ENCODE measurements at regions not wholly inside any gene's neighbourhood (a gene's known extent, or its start where the extent isn't known, plus 50 kb on each side); places are given as distances from the start of the nearest gene placed in this dataset.

DNA sequence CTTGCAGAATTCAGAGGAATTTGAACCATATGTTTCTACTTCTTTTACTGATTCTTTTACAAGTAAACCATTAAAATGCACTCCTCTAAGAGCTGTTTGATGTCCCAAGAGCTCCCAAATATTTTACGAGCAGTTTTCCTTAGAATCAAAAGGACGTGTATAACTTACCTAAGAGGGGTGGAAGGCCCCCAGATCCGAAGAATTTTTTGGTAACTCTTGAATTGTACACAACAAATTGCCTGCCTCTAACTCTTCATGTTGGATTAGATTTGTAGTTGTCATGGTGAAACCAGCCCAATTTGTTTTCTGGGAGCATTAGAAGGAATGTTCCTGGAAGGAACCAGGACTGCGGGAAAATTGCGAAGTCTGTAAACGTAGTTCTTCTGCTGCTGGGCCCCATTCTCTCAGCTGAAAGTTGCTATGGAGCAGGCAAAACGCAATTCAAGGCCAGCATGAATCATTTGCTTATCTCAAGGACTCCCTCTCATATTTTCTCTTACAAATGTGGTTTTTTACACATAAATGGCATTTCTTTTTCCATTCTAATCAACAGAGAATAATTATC is 124.8 kb upstream of the TMEM72 start:
- H3K9me1 ChIP-seq (ENCODE audit: control insufficient read depth, insufficient read depth, low read length), result no peaks in the 10 kb centered on the region
- POLR2A ChIA-PET, result interaction anchor here (0.6 kb wide), 1 partner anchor 422 kb away, joined by 3 read pairs; no protein-coding TSS in a partner anchor
- DNase-seq (ENCODE audit: extremely low read depth in 1 of 4, low spot score in 3 of 4), result no peak
- in situ Hi-C loops (cut with MboI), result no loop called here
- no peaks in the 10 kb centered on the region for H4K20me1 ChIP-seq (replicated peaks; ENCODE audit: control insufficient read depth, insufficient read depth, low read length)
- no peak overlapping the region for H3K27ac ChIP-seq (ENCODE audit: extremely low read depth, low read depth, low read length)
- H3K9ac ChIP-seq (ENCODE audit: insufficient read depth in 1 of 2, low read depth in 2 of 2, low read length in 2 of 2), result no peak overlapping the region
- no peaks in the 10 kb centered on the region; a peak in 1 of 5 replicates for H3K27me3 ChIP-seq (ENCODE audit: control insufficient read depth in 2 of 2, insufficient read depth in 2 of 2, low read length in 2 of 2)
- intact Hi-C loops (cut with micrococcal nuclease), result no loop called here
- 0% methylated on average over 7 of the region's 7 CpGs for WGBS (ENCODE audit: insufficient coverage, low coverage, missing lambda C conversion rate)
- peaks cover 0 to 5% of the 10 kb centered on the region in 2 experiments; a peak in 2 of 5 replicates for H3K4me1 ChIP-seq (replicated peaks in 1 of 2; ENCODE audit: control insufficient read depth in 2 of 2, insufficient read depth in 2 of 2, low read length in 2 of 2)
- no peak for ATAC-seq
- CTCF ChIA-PET (ENCODE audit: low intra/inter-chr PET ratio), result no interaction called here
- no peak overlapping the region for H3K4me3 ChIP-seq
- no peaks in the 10 kb centered on the region for H3K79me2 ChIP-seq (ENCODE audit: control insufficient read depth, insufficient read depth, low read length)
- H3K4me2 ChIP-seq (ENCODE audit: insufficient read depth, low read length), result no peak overlapping the region
- H2AFZ ChIP-seq (ENCODE audit: low read depth, low read length), result no peak overlapping the region
- FAIRE-seq, result peak; percentile 52
- H3K36me3 ChIP-seq (ENCODE audit: control insufficient read depth, insufficient read depth, low read length), result no peaks in the 10 kb centered on the region
- H3K9me3 ChIP-seq (replicated peaks; ENCODE audit: control insufficient read depth, insufficient read depth, low read depth, low read length), result no peaks in the 10 kb centered on the region
- BruUV-seq (replicated peaks), result no TSS peak
- TF ChIP-seq CHD7 (IDR thresholded peaks at IDR 0.05; ENCODE audit: low read depth, low read length) (no peak), ZNF551 (CRISPR knock-in tag; IDR thresholded peaks at IDR 0.05) (no peak), GABPB1 (CRISPR knock-in tag; IDR thresholded peaks at IDR 0.05) (no peak), TCF7 (IDR thresholded peaks at IDR 0.05; ENCODE audit: borderline replicate concordance) (no peak), MEF2A (IDR thresholded peaks at IDR 0.05; ENCODE audit: control insufficient read depth, low read depth, low read length) (no peak), MITF (IDR thresholded peaks at IDR 0.05) (no peak), ZFP1 (CRISPR knock-in tag; IDR thresholded peaks at IDR 0.05) (no peak), TAL1 (IDR thresholded peaks at IDR 0.05) (no peak), MXD1 (CRISPR knock-in tag; IDR thresholded peaks at IDR 0.05; ENCODE audit: borderline replicate concordance, poor library complexity, severe bottlenecking) (no peak), ZNF184 (CRISPR knock-in tag; IDR thresholded peaks at IDR 0.05) (no peak)

Data from K562 (cell line).